NB4 (cell line): ENCODE measurements at regions not wholly inside any gene's neighbourhood (a gene's known extent, or its start where the extent isn't known, plus 50 kb on each side); places are given as distances from the start of the nearest gene placed in this dataset.

ENCODE experiments used
- POLR2A ChIP-seq: IDR thresholded peaks from 2 replicates; pipeline ENCODE4 v1.6.1; 2011; ENCODE audit warnings: mild to moderate bottlenecking; ENCODE audit not compliant: insufficient read length; ENCODE audit errors: extremely low read depth
- TF ChIP-seq, protein P1 (sequence below): IDR thresholded peaks from one replicate; pipeline ENCODE4 v1.5.1; 2012; ENCODE audit warnings: low read depth, low read length

DNA sequence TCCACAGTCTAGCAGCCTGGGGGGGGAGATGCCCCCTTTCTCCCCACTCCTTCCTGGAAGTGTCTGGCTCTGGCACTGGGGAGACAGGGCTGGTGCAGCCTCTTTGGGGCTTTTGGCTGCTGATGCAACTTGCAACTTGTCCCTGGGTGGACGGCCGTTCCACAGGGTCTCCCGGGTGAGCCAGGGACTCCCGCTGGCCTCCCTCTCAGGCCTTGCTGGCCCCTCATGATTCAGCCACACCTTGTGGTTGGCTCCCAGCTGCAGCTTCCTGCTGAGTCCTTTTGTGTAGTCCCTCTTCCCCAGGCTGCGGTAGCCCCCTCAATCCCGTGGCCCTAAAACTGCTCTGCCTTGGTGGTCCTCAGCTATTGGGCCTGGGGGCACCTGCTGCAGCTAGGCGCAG, 283.5 kb downstream of the PBX3 start:
- TF ChIP-seq, protein P1, sequence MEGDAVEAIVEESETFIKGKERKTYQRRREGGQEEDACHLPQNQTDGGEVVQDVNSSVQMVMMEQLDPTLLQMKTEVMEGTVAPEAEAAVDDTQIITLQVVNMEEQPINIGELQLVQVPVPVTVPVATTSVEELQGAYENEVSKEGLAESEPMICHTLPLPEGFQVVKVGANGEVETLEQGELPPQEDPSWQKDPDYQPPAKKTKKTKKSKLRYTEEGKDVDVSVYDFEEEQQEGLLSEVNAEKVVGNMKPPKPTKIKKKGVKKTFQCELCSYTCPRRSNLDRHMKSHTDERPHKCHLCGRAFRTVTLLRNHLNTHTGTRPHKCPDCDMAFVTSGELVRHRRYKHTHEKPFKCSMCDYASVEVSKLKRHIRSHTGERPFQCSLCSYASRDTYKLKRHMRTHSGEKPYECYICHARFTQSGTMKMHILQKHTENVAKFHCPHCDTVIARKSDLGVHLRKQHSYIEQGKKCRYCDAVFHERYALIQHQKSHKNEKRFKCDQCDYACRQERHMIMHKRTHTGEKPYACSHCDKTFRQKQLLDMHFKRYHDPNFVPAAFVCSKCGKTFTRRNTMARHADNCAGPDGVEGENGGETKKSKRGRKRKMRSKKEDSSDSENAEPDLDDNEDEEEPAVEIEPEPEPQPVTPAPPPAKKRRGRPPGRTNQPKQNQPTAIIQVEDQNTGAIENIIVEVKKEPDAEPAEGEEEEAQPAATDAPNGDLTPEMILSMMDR, result no peak
- TF ChIP-seq POLR2A, result no peak
